ENCODE measurements at regions not wholly inside any gene's neighbourhood (a gene's known extent, or its start where the extent isn't known, plus 50 kb on each side); places are given as distances from the start of the nearest gene placed in this dataset.

- H3K4me1 ChIP-seq: no peaks in the 10 kb centered on the region
- no peaks in the 10 kb centered on the region for H3K36me3 ChIP-seq
- peak overlapping the region; percentile 75 to 77 for H3K27ac ChIP-seq
- TF ChIP-seq CTCF (IDR thresholded peaks at IDR 0.05): no peak
- no peak for TF ChIP-seq POLR2A (IDR thresholded peaks at IDR 0.05)
- intact Hi-C loops (cut with DNase I; ENCODE audit: low total_unique reads): no loop called here
- H3K9me3 ChIP-seq: no peaks in the 10 kb centered on the region
- DNase-seq: peak in 1 of 2 donors; percentile 30
- no peaks in the 10 kb centered on the region for H3K27me3 ChIP-seq
- H3K4me3 ChIP-seq: no peak overlapping the region
Observed at GRCh38 chr7:18421297-18422002, 74.1 kb upstream of the HDAC9 start.

- no peaks in the 10 kb centered on the region for H3K4me1 ChIP-seq
- no peaks in the 10 kb centered on the region for H3K27me3 ChIP-seq
- no peaks in the 10 kb centered on the region for H3K36me3 ChIP-seq
- intact Hi-C loops (cut with DNase I; ENCODE audit: low total_unique reads): no loop called here
- DNase-seq: no peak
- no peaks in the 10 kb centered on the region for H3K9me3 ChIP-seq
- peak overlapping the region; percentile 69 to 76 for H3K27ac ChIP-seq
- no peak for TF ChIP-seq POLR2A (IDR thresholded peaks at IDR 0.05)
- no peak for TF ChIP-seq CTCF (IDR thresholded peaks at IDR 0.05)
- no peak overlapping the region for H3K4me3 ChIP-seq
Observed at GRCh38 chr7:18425227-18425626, 70.3 kb upstream of the HDAC9 start.

DNA sequence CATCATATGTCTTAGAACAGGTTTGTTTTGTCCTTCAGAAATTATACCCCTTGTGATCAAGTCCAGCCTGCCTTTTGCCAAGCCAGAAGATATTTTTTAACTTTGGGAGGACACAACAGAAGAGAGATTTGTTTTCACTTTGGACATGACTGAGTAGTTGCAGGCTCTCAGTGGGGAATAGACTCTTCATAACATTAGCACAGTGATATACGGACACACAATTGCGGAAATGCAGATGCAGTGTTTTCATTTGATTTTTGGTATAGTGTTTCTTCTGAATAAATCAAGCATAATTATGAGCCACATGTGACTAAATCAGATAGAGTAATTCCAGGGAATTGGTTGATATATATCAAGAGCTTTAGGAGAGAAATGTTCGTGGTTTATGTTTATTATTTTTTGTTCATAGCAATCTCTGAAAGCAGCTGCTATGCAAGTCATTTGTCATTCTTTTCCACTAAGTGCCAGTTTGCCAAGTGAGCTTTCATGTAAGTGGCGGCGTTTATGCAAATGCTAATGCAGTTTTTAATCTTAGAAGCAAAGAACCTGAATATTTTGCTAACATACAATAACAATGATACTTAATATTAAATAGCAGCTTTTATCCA, 69.6 kb upstream of the HDAC9 start:
- no peaks in the 10 kb centered on the region for H3K27me3 ChIP-seq
- H3K27ac ChIP-seq: peak overlapping the region; percentile 69 to 76
- DNase-seq: no peak
- intact Hi-C loops (cut with DNase I; ENCODE audit: low total_unique reads): no loop called here
- no peak overlapping the region for H3K4me3 ChIP-seq
- H3K9me3 ChIP-seq: no peaks in the 10 kb centered on the region
- no peaks in the 10 kb centered on the region for H3K36me3 ChIP-seq
- H3K4me1 ChIP-seq: no peaks in the 10 kb centered on the region
- TF ChIP-seq CTCF (IDR thresholded peaks at IDR 0.05): no peak
- TF ChIP-seq POLR2A (IDR thresholded peaks at IDR 0.05): no peak

DNA sequence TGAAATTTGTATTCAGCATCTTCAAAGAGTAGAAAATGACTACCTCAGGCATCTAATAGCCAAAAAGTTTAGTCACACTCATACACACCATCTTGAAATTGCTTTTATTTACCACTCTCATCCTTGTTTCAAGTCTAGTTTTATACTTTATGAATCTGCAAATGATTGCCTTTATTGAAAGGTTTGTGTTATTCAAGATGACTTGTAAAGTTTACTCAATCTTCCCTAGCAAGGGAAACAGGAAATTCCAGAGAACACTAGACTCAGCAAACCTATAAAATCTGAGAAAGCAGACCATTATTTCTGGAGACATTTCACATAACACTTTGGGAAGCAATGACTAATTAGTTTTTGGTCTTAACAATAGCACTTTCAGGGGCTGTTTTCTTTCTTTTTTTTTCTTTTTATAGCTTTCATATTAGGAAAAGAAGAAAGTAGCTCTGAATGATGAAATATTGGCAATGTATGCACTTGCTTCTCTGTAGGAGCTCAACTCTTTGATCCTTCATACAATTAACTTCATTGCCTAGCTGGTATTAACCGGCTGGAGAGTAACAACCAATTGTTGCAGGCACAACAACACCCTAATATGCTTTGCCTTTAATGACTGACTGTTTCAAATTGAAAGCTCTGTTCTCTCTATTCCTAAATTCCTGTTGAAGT, 68.9 kb upstream of the HDAC9 start:
- intact Hi-C loops (cut with DNase I; ENCODE audit: low total_unique reads): no loop called here
- TF ChIP-seq CTCF (IDR thresholded peaks at IDR 0.05) (no peak), POLR2A (IDR thresholded peaks at IDR 0.05) (no peak)
- H3K27ac ChIP-seq: peak overlapping the region; percentile 69 to 76
- DNase-seq: no peak
- no peaks in the 10 kb centered on the region for H3K27me3 ChIP-seq
- no peaks in the 10 kb centered on the region for H3K9me3 ChIP-seq
- H3K4me3 ChIP-seq: no peak overlapping the region
- H3K36me3 ChIP-seq: no peaks in the 10 kb centered on the region
- H3K4me1 ChIP-seq: no peaks in the 10 kb centered on the region

- no peaks in the 10 kb centered on the region for H3K36me3 ChIP-seq
- no peaks in the 10 kb centered on the region for H3K9me3 ChIP-seq
- no peaks in the 10 kb centered on the region for H3K27me3 ChIP-seq
- no peak overlapping the region for H3K4me3 ChIP-seq
- H3K4me1 ChIP-seq: no peaks in the 10 kb centered on the region
- TF ChIP-seq POLR2A (IDR thresholded peaks at IDR 0.05) (no peak), CTCF (IDR thresholded peaks at IDR 0.05) (no peak)
- no peak for DNase-seq
- intact Hi-C loops (cut with DNase I; ENCODE audit: low total_unique reads): no loop called here
- H3K27ac ChIP-seq: no peak overlapping the region
Observed at GRCh38 chr7:18429547-18429946, 66.0 kb upstream of the HDAC9 start.
